Nucleus accumbens (tissue), 56 donors: ENCODE measurements at regions not wholly inside any gene's neighbourhood (a gene's known extent, or its start where the extent isn't known, plus 50 kb on each side); places are given as distances from the start of the nearest gene placed in this dataset.

Source experiments
- DNase-seq, 56 donors: peaks; one replicate each; lab custom pipeline; 2025; lab: John Stamatoyannopoulos, UW

GRCh38 chr18:10032331-10033015, 118.7 kb downstream of the VAPA start:
- DNase-seq = peak in 28 of 56 donors; percentile 10 to 65 (median 36)

GRCh38 chr18:10033016-10033399, 119.2 kb downstream of the VAPA start:
- DNase-seq = no peak

GRCh38 chr18:10035281-10035991, 121.6 kb downstream of the VAPA start:
- DNase-seq = no peak

GRCh38 chr18:10036479-10036878, 122.7 kb downstream of the VAPA start:
- DNase-seq = no peak

- DNase-seq = no peak
These were observed 123.4 kb downstream of the VAPA start for GRCh38 chr18:10037181-10037580.

- DNase-seq = no peak
These were observed 124.5 kb downstream of the VAPA start for GRCh38 chr18:10038268-10038667.

- no peak for DNase-seq
These were observed 126.6 kb downstream of the VAPA start for GRCh38 chr18:10040287-10041011.

GRCh38 chr18:10041180-10041579, 127.4 kb downstream of the VAPA start:
- no peak for DNase-seq

GRCh38 chr18:10042492-10042891, 128.7 kb downstream of the VAPA start:
- DNase-seq = no peak

- DNase-seq = no peak
These were observed 130.2 kb downstream of the VAPA start for GRCh38 chr18:10044054-10044453.

- peak in 43 of 56 donors; percentile 13 to 72 (median 45) for DNase-seq
These were observed 131.6 kb downstream of the VAPA start for GRCh38 chr18:10045296-10045891.

- DNase-seq = no peak
These were observed 132.5 kb downstream of the VAPA start for GRCh38 chr18:10046178-10046807.

GRCh38 chr18:10047237-10047636, 133.4 kb downstream of the VAPA start:
- DNase-seq = no peak

- DNase-seq = peak in 3 of 56 donors; percentile 7 to 18 (median 16)
These were observed 135.9 kb downstream of the VAPA start for GRCh38 chr18:10049747-10050146.

GRCh38 chr18:10050956-10051355, 137.1 kb downstream of the VAPA start:
- DNase-seq = no peak

GRCh38 chr18:10051877-10052631, 138.2 kb downstream of the VAPA start:
- DNase-seq = peak in 50 of 56 donors; percentile 5 to 77 (median 48)

GRCh38 chr18:10052871-10053270, 139.1 kb downstream of the VAPA start:
- no peak for DNase-seq

GRCh38 chr18:10053861-10054260, 140.0 kb downstream of the VAPA start:
- no peak for DNase-seq

- no peak for DNase-seq
These were observed 140.6 kb downstream of the VAPA start for GRCh38 chr18:10054366-10054765.
